ENCODE measurements at regions not wholly inside any gene's neighbourhood (a gene's known extent, or its start where the extent isn't known, plus 50 kb on each side); places are given as distances from the start of the nearest gene placed in this dataset.

- no peak for TF ChIP-seq REST (IDR thresholded peaks at IDR 0.05; ENCODE audit: insufficient replicate concordance, low read depth)
- no peaks in the 10 kb centered on the region for H3K27me3 ChIP-seq (ENCODE audit: insufficient read depth, poor library complexity, severe bottlenecking)
- no peak overlapping the region for H3K4me3 ChIP-seq (replicated peaks; ENCODE audit: insufficient read depth, low read length)
- H3K27ac ChIP-seq (replicated peaks) = no peak overlapping the region
- DNase-seq (ENCODE audit: low read depth in 1 of 2, low spot score in 1 of 2) = no peak
These were observed 50.4 kb upstream of the PTGFR start for GRCh38 chr1:78440381-78440793.

All from HL-60 (cell line).